ENCODE measurements at regions not wholly inside any gene's neighbourhood (a gene's known extent, or its start where the extent isn't known, plus 50 kb on each side); places are given as distances from the start of the nearest gene placed in this dataset.

GRCh38 chr5:53815471-53815870 lies 255.0 kb downstream of the NDUFS4 start:
- no peaks in the 10 kb centered on the region for H3K4me1 ChIP-seq (ENCODE audit: insufficient read depth)
- H4K20me1 ChIP-seq (ENCODE audit: insufficient read depth, poor library complexity, severe bottlenecking): no peaks in the 10 kb centered on the region
- H2AFZ ChIP-seq: no peak overlapping the region
- no peaks in the 10 kb centered on the region for H3K79me2 ChIP-seq
- H3K27me3 ChIP-seq: peaks cover 5% of the 10 kb centered on the region
- 83% methylated on average over 2 of the region's 2 CpGs for WGBS (ENCODE audit: low lambda C conversion rate, missing lambda C conversion rate)
- H3K36me3 ChIP-seq (replicated peaks; ENCODE audit: insufficient read depth, low read depth): no peaks in the 10 kb centered on the region
- DNase-seq (ENCODE audit: low spot score): no peak
- TF ChIP-seq CTCF (IDR thresholded peaks at IDR 0.05; ENCODE audit: poor library complexity): no peak
- TF ChIP-seq EZH2phosphoT487 (IDR thresholded peaks at IDR 0.05; ENCODE audit: low read depth, severe bottlenecking, unreplicated experiment): no peak
- no peak for TF ChIP-seq EZH2 (IDR thresholded peaks at IDR 0.05; ENCODE audit: borderline replicate concordance)
- H3K4me2 ChIP-seq: no peak overlapping the region
- H3K27ac ChIP-seq: no peak overlapping the region
- no peaks in the 10 kb centered on the region for H3K9me3 ChIP-seq (ENCODE audit: low read depth)
- H3K4me3 ChIP-seq: no peak overlapping the region
- H3K9me2 ChIP-seq (replicated peaks; ENCODE audit: insufficient read depth): no peaks in the 10 kb centered on the region

- H3K4me1 ChIP-seq (ENCODE audit: insufficient read depth): no peaks in the 10 kb centered on the region
- no peaks in the 10 kb centered on the region for H4K20me1 ChIP-seq (ENCODE audit: insufficient read depth, poor library complexity, severe bottlenecking)
- no peaks in the 10 kb centered on the region for H3K79me2 ChIP-seq
- H3K9me2 ChIP-seq (replicated peaks; ENCODE audit: insufficient read depth): no peaks in the 10 kb centered on the region
- H3K36me3 ChIP-seq (replicated peaks; ENCODE audit: insufficient read depth, low read depth): no peaks in the 10 kb centered on the region
- peaks cover 5% of the 10 kb centered on the region for H3K27me3 ChIP-seq
- no peak overlapping the region for H2AFZ ChIP-seq
- H3K9me3 ChIP-seq (ENCODE audit: low read depth): no peaks in the 10 kb centered on the region
- no peak overlapping the region for H3K27ac ChIP-seq
- no peak overlapping the region for H3K4me2 ChIP-seq
- no peak for TF ChIP-seq EZH2phosphoT487 (IDR thresholded peaks at IDR 0.05; ENCODE audit: low read depth, severe bottlenecking, unreplicated experiment)
- TF ChIP-seq EZH2 (IDR thresholded peaks at IDR 0.05; ENCODE audit: borderline replicate concordance): no peak
- TF ChIP-seq CTCF (IDR thresholded peaks at IDR 0.05; ENCODE audit: poor library complexity): no peak
- no peak overlapping the region for H3K4me3 ChIP-seq
- DNase-seq (ENCODE audit: low spot score): no peak
These were observed 256.7 kb downstream of the NDUFS4 start for GRCh38 chr5:53817183-53817582.

DNA sequence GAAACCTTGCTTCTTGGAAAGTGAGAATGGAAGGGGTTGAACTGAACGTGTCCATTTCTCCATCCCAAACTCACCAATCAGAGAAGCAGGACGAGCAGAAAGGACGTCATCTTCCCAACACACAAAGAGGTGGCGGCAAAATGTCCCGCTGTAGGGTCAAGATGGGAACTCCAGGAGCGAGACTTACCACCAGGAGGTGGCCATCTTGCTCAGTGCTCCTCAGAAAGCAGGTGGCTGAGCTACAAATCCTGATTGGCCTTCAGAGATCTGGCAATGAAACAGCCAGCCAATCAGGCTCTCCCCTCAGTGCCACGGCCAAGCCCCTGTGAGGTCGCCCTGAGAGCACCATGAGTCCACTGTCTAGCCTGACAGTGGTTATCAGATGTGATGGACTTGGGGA lies 259.0 kb downstream of the NDUFS4 start:
- H3K36me3 ChIP-seq (replicated peaks; ENCODE audit: insufficient read depth, low read depth): no peaks in the 10 kb centered on the region
- H3K27ac ChIP-seq: no peak overlapping the region
- no peak for DNase-seq (ENCODE audit: low spot score)
- H3K27me3 ChIP-seq: peaks cover 5% of the 10 kb centered on the region
- WGBS (ENCODE audit: low lambda C conversion rate, missing lambda C conversion rate): 76% methylated on average over 8 of the region's 8 CpGs
- no peaks in the 10 kb centered on the region for H3K79me2 ChIP-seq
- H3K9me2 ChIP-seq (replicated peaks; ENCODE audit: insufficient read depth): no peaks in the 10 kb centered on the region
- H2AFZ ChIP-seq: no peak overlapping the region
- H3K4me1 ChIP-seq (ENCODE audit: insufficient read depth): no peaks in the 10 kb centered on the region
- TF ChIP-seq EZH2phosphoT487 (IDR thresholded peaks at IDR 0.05; ENCODE audit: low read depth, severe bottlenecking, unreplicated experiment): no peak
- no peak for TF ChIP-seq CTCF (IDR thresholded peaks at IDR 0.05; ENCODE audit: poor library complexity)
- TF ChIP-seq EZH2 (IDR thresholded peaks at IDR 0.05; ENCODE audit: borderline replicate concordance): no peak
- no peak overlapping the region for H3K4me2 ChIP-seq
- no peaks in the 10 kb centered on the region for H3K9me3 ChIP-seq (ENCODE audit: low read depth)
- H3K4me3 ChIP-seq: no peak overlapping the region
- H4K20me1 ChIP-seq (ENCODE audit: insufficient read depth, poor library complexity, severe bottlenecking): no peaks in the 10 kb centered on the region

All from hepatocyte (in vitro differentiated cells).